H54 (cell line): ENCODE measurements at regions not wholly inside any gene's neighbourhood (a gene's known extent, or its start where the extent isn't known, plus 50 kb on each side); places are given as distances from the start of the nearest gene placed in this dataset.
"Not testable (repeated sequence)": the region's sequence is repeated elsewhere in the genome, so short reads cannot be mapped to it uniquely, and the experiment has no call there.

Experiments
- DNase-seq: peaks from one replicate; pipeline ENCODE4 v3.0.0; 2011; ENCODE audit warnings: low spot score, mixed read lengths; ENCODE audit not compliant: insufficient read length
- FAIRE-seq: peaks from 3 replicates; lab custom pipeline; 2011; peaks lifted over from hg19 to GRCh38; lab: Jason Lieb, UNC
- POLR2A ChIP-seq: IDR thresholded peaks from 2 replicates; pipeline ENCODE4 v1.6.1; 2011; ENCODE audit warnings: low read depth, mild to moderate bottlenecking, low read length

DNA sequence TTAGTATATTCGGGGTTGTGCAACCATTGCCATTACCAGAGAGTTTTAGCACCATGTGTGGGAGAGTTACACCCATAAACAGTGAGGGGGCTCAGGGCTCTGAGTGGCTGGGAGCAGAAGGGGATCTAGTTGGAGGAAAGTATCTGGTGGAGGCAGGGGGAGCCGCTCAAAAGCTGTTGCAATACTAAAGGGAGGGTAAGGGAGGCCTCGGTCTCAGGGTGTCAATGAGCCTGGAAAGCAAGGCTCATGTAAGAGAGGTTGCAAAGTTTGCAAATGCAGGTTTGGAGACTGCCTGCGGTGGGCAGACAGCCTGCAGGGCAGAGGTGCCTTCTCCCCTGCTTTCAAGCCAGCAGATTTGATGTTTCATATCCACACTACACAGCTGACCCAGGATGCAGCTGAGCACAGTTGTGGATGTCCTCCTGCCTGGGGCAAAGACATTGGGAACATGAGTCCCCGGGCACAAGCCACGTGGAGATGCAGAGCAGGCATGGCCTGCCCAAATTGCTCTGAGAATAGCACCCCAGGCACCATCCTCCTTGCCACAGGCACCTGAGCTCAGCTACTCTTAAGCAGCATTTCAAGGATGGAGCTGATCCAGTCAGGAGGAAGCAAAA is 181.4 kb downstream of the TLE3 start:
- TF ChIP-seq POLR2A = no peak
- no peak for FAIRE-seq
- DNase-seq = no peak

DNA sequence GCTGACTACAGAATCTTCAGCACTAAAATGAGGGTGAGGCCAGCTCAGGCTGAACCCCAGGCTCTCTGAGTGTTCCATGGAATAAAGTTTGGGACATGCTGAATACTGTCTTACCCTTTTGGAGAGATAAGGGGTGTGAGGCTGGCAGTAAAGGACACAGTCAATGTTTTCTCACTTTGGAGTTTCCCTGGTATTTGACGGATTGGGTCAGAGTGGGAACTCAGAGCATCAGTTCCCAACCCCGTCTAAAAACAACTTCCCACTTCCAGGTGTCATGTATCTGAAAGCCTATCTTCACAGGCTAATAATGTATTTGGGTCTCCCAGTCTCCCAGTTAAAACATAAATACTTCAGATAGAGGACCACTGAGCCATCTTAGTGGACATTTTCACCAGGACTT is 180.7 kb downstream of the TLE3 start:
- FAIRE-seq (no peak), DNase-seq (no peak)
- TF ChIP-seq POLR2A = no peak

DNA sequence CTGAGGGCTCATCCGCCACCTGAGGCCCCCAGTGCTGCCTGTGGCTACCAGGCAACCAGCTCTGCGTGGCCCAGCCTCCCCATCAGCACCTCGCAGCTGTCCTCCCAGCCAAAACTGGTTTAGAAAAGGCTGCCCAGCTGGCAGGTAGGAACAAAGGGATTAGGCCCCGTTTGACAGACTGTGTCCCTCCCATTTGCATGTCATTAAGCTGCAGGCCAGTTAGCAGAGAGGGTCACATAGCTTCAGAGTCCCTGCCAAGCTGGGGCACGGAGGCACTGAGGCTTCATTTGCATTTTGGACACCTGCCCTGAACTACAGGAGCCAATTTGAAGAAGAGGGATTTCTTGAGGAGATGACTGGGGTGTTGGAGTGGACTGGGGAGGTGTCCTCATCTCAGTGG is 177.9 kb downstream of the TLE3 start:
- TF ChIP-seq POLR2A = no peak
- no peak for DNase-seq
- FAIRE-seq = no peak

DNA sequence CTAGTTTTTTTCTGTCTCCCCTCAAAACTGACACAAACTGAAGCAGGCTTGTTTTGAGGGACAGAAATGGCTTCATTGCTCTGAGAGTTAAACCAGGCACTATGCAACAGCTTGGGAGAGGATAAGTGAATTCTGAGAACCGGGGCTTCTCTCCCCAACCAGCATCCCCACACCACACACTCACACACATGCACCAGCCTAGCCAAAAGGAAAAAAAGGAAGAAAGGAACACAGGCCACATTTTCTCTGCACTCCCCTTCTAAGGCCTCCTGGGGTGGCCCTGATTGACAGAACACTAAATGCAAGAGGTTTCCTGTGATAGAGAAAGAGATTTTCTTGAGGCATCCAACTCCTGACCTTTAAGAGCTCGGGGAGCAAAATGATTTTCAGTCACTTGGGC is 177.5 kb downstream of the TLE3 start:
- DNase-seq = no peak
- FAIRE-seq = no peak
- no peak for TF ChIP-seq POLR2A

DNA sequence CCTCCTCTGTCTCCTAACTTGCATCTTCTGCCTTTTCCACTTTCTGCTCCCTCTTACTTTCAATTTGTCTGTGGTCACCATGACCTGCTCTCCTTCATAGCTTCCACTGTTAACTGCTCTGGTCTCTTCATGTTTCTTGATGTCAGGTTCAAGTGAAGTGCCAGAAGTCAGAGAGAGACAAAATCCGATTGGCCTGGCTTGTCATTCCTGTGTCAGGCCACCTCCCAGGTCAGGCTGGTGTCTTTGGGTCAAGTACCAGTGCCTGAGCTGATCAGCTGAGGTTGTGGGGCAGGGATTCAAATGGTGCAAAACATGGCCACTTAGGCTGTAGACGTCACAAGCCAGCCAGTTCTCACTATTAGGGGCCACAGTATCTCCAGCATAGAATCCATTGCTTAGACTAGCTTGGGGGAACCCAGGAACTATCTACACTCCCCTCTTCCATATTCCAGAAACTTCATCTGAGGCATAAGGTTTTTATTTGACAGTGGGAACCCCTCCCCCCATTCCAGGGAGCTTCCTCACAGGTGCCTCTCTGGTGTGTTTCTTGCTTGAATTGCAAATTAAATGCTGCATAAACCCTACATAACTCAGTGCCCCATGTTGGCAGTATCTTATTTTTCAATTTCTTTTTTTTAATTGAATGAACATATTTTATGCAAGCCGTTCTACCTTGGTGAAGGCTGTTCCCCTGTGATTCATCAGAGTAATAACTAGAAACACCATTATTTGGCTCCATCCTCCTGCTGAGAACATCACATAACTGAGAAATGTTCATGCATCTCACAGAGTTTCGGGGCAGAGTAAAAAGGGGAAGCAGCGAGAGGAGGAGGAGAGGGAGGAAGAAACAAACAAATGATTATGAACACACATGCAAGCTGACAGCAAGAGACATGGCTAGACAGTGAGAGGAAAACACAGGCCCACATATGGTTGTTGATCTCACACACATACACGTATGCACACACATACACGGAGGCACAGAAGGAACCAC is 175.8 kb downstream of the TLE3 start:
- FAIRE-seq = no peak

DNA sequence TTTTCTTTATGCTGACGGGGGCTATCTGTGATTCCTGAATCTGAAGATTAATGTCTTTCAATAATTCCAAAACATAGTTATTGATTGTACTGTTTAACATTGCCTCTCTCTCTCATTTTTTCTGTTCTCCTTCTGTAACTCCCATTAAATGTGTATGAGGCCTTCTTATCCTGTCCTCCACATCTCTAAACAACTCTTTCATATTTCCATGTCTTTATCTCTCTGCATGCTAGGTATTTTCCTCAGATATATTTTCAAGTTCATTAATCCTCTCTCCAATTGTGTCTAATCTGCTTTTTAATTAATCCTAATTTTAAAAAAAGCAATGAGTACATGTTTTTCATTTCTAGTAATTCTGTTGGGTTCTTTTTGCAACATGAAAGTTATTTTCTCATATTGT is 173.2 kb downstream of the TLE3 start:
- DNase-seq (no peak), FAIRE-seq (no peak)
- TF ChIP-seq POLR2A = no peak

More for the DNA sequence above, 175.8 kb downstream of the TLE3 start:
- no peak for TF ChIP-seq POLR2A
- no peak for DNase-seq

DNA sequence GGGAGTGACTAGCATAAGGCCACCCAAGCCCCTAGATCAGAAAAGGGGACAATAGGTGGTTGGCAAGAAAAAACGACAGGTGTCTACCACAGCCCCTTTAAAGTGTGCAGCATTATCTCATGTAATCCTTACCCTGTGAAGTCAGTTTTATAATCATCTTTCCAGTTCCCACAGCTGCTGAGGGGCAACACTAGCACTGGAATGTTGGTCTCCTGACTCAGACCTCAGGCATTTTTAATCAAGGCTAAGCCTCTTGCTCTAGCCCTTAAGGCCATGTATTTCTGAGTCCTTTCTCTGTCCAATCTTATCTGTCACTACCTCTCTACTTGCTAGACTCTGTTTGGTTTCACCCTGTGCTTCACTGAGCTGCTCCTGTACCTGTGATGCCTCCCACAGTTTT is 171.7 kb downstream of the TLE3 start:
- TF ChIP-seq POLR2A = no peak
- no peak for DNase-seq
- no peak for FAIRE-seq

DNA sequence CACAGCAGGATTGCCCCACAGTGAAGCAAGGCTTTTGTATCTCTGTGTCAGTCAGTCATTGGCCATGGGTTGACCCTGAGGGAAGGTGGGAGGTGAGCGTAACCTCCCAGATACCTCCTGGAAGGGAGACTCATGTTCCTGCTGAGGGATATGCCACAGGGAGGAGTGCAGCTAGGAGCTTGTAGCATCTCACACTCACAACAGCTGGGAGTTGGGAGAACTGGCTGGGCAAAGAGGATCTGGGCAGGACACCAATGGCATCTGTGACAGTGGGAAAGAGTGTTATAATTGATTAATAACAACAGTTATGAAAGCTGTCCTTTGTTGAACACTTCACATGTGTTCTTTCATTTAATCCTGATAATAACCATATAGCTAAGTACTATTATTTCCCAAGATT is 171.0 kb downstream of the TLE3 start:
- TF ChIP-seq POLR2A = no peak
- FAIRE-seq = no peak
- DNase-seq = no peak

DNA sequence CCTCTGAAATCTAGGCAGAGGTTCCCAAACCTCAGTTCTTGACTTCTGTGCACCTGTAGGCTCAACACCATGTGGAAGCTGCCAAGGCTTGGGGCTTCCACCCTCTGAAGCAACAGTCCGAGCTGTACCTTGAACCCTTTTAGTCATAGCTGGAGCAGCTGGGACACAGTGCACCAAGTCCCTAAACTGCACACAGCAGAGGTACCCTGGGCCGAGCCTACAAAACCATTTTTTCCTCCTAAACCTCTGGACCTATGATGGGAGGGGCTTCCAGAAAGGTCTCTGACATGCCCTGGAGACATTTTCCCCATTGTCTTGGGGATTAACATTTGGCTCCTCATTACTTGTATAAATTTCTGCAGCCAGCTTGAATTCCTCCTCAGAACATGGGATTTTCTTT is 168.8 kb downstream of the TLE3 start:
- not testable (repeated sequence) for DNase-seq, FAIRE-seq

DNA sequence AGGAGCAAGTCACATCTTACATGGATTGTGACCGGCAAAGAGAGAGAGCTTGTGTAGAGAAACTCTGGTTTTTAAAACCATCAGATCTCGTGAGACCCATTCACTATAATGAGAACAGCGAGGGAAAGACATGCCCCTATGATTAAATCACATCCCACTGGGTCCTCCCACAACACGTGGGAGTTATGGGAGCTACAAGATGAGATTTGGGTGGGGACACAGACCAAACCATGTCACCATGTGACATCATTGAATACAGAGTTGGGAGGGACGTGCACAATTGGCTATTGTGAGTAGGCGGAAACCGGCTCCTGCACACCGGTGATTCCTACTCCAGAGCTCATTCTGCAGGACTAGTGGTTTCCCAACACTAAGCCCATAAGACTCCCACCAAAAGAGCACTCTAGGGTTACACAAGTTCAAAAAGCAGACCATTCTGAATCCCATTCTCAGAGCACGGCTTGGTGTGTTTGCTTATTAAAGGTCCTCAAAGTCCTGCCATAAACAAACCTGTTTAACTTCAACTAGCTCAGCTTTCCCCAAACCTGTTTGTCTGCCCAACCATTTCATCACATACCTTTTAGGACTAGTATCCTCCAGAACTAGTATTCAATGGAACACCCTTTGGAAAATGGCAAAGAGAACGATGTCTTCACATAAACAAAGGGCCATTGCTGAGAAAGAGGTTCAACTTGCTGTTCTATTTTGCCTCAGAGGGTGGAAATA is 167.6 kb downstream of the TLE3 start:
- DNase-seq = no peak
- no peak for TF ChIP-seq POLR2A
- FAIRE-seq = no peak

DNA sequence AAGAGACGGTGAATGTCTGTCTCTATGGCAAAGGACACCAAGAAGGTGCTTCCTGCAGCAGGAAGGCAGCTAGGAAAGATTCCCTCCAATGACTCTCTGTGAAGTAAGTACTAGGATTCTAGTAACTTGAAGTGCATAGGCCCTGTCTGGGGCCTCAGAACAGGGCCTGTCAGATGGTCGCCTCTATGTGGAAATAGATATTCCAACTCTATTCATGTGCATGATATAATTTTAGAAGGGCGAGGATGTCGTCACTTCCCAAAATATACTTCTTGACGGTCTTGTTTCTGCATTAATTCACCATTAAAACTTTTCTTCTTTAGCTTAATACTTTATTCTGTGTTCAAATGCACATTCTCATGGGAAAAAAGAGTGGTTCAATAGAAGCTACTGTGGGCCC is 167.0 kb downstream of the TLE3 start:
- FAIRE-seq (no peak), DNase-seq (no peak)
- TF ChIP-seq POLR2A = no peak

DNA sequence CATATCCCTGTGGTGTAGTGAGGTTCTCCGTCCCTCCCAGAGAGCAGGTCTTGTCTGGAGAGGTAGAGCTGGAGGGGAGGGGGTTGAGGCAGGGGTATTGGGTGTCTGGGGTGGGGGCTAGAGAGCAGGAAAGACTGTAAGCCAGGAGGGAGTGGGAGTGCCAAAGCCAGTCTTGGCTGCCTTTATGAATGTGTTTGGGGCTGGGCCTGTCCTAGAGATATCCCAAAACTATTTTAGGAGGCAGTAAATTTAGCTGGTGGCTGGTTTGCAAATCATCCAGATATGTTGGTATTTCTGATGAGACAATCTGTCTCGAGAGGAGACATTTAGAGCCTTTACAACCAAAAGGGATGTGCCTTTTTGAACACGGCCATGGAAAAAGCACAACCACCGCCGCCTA is 166.6 kb downstream of the TLE3 start:
- no peak for TF ChIP-seq POLR2A
- DNase-seq (no peak), FAIRE-seq (no peak)

DNA sequence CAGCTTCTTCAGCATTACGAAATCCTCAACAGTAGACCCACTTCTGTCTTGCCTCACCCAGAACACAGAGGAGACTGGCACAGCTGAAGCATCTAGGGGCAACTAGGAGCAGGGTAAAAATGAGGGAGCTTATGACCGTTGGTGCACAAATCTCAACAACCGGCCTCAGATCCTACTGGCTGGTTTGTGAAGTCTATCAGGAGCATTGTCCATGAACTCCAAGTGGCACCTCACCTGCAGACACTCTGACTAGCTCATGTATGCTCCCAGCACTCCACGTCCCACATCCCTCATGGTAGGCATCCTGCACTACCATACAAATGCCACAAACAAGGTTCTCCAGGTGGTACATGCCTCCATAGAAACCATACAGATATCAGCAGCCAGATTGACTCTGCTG is 163.1 kb downstream of the TLE3 start:
- TF ChIP-seq POLR2A = no peak
- DNase-seq = no peak
- FAIRE-seq = no peak

DNA sequence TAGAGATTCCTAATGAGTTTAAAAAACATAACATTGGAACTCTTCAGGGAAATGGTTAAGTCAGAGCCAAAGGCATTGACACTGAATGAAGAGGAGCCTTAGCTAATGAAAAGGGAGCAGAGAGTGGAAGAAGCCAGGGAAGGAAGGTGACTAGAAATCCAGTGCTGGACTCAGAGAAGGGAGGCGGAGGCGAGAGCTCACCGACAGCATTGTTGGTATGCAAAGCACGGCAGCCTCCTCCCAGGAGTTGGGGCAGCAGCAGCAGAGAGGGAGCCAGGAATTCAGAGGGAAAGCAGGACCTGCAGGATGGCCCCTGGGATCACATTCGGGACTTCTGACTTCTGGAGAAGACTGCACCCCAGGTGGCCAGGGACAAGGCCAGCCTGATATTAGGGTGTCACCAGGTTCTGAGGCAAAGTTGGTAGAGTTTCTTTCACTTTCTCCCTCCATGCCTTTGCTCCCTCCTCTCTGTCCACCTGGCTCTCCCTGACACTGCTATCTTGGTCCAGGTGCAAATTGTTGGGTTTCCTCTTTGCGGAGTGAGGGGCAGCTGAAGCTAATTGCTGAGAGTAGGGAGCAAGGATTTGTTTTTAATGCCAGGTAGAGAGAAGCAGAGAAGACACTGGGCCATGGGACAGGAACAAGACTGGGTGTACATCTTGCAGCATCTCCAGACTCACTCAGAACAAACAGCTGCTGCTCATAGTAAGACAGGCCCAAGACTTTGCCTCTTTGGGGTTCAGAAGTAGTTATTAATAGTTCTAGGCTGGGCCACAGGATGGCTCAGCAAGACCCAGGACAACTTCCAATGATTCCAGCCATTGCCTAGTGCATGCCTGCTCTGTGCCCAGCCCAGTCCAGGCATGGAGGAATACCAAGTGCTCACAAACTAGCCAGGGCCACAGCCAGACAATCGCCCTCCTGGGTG is 157.9 kb downstream of the TLE3 start:
- no peak for TF ChIP-seq POLR2A
- FAIRE-seq = no peak
- no peak for DNase-seq
